ENCODE measurements at regions not wholly inside any gene's neighbourhood (a gene's known extent, or its start where the extent isn't known, plus 50 kb on each side); places are given as distances from the start of the nearest gene placed in this dataset.

DNA sequence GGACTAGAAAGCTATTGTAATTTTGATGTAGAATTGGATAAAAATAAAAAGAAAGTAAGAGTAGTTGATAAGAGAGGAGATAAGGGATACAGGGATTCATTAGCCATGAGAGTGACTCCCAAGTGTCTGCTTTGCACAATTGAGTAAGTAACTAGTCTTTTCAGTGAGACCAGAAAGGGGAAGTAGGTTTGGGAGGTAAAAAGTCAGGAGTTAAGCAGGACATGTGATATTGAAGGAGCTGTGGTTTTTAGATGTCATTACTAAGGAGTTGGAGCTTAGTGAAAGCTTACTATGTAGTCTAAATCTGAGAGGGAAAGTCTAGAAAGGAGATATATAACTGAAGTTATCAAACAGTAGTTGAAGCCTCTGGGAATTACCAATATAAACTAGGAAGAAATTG, 93.4 kb downstream of the SLC5A7 start:
- Histone ChIP-seq H3K4me2 (ENCODE audit: low read depth, low read length, poor library complexity, severe bottlenecking) (no peak overlapping the region), H3K9ac (ENCODE audit: low read length) (no peak overlapping the region), H3K4me3 (ENCODE audit: insufficient read depth, low read length, poor library complexity, severe bottlenecking) (no peak overlapping the region), H3K27ac (ENCODE audit: low read depth, low read length) (no peak overlapping the region), H3K9me2 (replicated peaks; ENCODE audit: insufficient read depth, low read length) (no peaks in the 10 kb centered on the region), H2AFZ (ENCODE audit: low read depth, low read length, severe bottlenecking) (no peak overlapping the region), H3K9me3 (ENCODE audit: insufficient read depth, low read length) (no peaks in the 10 kb centered on the region), H3F3A (ENCODE audit: insufficient read depth) (no peaks in the 10 kb centered on the region), H4K20me1 (ENCODE audit: low read depth, low read length) (no peaks in the 10 kb centered on the region), H3K79me2 (ENCODE audit: insufficient read depth, low read length) (no peaks in the 10 kb centered on the region), H3K36me3 (ENCODE audit: low read length) (no peaks in the 10 kb centered on the region), H3K27me3 (ENCODE audit: low read length) (no peaks in the 10 kb centered on the region)
- TF ChIP-seq, protein P1, sequence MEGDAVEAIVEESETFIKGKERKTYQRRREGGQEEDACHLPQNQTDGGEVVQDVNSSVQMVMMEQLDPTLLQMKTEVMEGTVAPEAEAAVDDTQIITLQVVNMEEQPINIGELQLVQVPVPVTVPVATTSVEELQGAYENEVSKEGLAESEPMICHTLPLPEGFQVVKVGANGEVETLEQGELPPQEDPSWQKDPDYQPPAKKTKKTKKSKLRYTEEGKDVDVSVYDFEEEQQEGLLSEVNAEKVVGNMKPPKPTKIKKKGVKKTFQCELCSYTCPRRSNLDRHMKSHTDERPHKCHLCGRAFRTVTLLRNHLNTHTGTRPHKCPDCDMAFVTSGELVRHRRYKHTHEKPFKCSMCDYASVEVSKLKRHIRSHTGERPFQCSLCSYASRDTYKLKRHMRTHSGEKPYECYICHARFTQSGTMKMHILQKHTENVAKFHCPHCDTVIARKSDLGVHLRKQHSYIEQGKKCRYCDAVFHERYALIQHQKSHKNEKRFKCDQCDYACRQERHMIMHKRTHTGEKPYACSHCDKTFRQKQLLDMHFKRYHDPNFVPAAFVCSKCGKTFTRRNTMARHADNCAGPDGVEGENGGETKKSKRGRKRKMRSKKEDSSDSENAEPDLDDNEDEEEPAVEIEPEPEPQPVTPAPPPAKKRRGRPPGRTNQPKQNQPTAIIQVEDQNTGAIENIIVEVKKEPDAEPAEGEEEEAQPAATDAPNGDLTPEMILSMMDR (IDR thresholded peaks at IDR 0.05; ENCODE audit: insufficient read depth, low read length, poor library complexity, severe bottlenecking) = no peak
- TF ChIP-seq EZH2phosphoT487 (conservative IDR thresholded peaks at IDR 0.05; ENCODE audit: low read length) = no peak

DNA sequence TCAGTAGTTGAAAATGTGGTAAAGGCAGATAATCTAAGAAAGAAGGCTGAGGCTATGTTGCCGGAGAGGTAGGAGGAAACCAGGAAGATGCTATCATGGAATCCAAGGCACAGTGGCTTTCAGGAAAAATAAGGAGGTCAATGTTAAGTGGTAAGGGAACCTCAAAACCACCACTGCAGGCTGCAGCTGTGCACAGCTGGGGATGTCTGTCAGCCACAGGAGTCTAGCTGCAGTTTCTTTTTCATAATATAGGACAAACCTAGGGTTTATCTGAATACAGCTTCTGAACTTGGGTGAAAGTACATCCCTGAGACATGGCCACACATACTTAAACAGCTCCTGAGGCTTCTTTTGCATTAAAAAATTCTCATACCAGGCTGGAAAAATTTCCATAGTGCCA, 93.9 kb downstream of the SLC5A7 start:
- H3F3A ChIP-seq (ENCODE audit: insufficient read depth) = no peaks in the 10 kb centered on the region
- no peaks in the 10 kb centered on the region for H3K79me2 ChIP-seq (ENCODE audit: insufficient read depth, low read length)
- TF ChIP-seq, protein P1 (IDR thresholded peaks at IDR 0.05; ENCODE audit: insufficient read depth, low read length, poor library complexity, severe bottlenecking) = no peak
- no peak for TF ChIP-seq EZH2phosphoT487 (conservative IDR thresholded peaks at IDR 0.05; ENCODE audit: low read length)
- no peaks in the 10 kb centered on the region for H4K20me1 ChIP-seq (ENCODE audit: low read depth, low read length)
- no peak overlapping the region for H3K9ac ChIP-seq (ENCODE audit: low read length)
- no peaks in the 10 kb centered on the region for H3K27me3 ChIP-seq (ENCODE audit: low read length)
- no peaks in the 10 kb centered on the region for H3K9me3 ChIP-seq (ENCODE audit: insufficient read depth, low read length)
- H2AFZ ChIP-seq (ENCODE audit: low read depth, low read length, severe bottlenecking) = no peak overlapping the region
- no peaks in the 10 kb centered on the region for H3K9me2 ChIP-seq (replicated peaks; ENCODE audit: insufficient read depth, low read length)
- H3K27ac ChIP-seq (ENCODE audit: low read depth, low read length) = no peak overlapping the region
- no peak overlapping the region for H3K4me2 ChIP-seq (ENCODE audit: low read depth, low read length, poor library complexity, severe bottlenecking)
- no peak overlapping the region for H3K4me3 ChIP-seq (ENCODE audit: insufficient read depth, low read length, poor library complexity, severe bottlenecking)
- H3K36me3 ChIP-seq (ENCODE audit: low read length) = no peaks in the 10 kb centered on the region

DNA sequence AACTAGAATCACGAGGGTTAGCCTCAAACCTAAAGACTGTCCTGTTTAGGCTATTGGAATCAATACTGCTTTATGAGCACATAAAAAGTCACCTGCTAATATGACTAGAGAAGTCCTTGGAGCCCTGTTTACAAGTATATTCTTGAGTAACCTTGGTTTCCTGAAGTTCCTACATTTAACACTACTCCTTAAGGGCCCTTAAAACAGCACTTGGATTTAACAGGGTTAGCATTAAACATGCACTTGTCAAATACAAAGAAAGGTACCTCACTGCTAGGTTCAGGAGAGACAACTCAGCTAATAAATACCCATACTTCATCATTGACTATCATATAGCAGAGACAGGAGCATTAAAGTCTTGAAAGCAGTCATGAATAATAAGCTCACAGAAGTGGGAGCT, 96.7 kb downstream of the SLC5A7 start:
- Histone ChIP-seq H3K9me2 (replicated peaks; ENCODE audit: insufficient read depth, low read length) (no peaks in the 10 kb centered on the region), H3K27me3 (ENCODE audit: low read length) (no peaks in the 10 kb centered on the region), H3K27ac (ENCODE audit: low read depth, low read length) (no peak overlapping the region), H3K4me3 (ENCODE audit: insufficient read depth, low read length, poor library complexity, severe bottlenecking) (no peak overlapping the region), H3K9me3 (ENCODE audit: insufficient read depth, low read length) (no peaks in the 10 kb centered on the region), H3K79me2 (ENCODE audit: insufficient read depth, low read length) (no peaks in the 10 kb centered on the region), H4K20me1 (ENCODE audit: low read depth, low read length) (no peaks in the 10 kb centered on the region), H3F3A (ENCODE audit: insufficient read depth) (no peaks in the 10 kb centered on the region), H2AFZ (ENCODE audit: low read depth, low read length, severe bottlenecking) (no peak overlapping the region), H3K36me3 (ENCODE audit: low read length) (no peaks in the 10 kb centered on the region), H3K4me2 (ENCODE audit: low read depth, low read length, poor library complexity, severe bottlenecking) (no peak overlapping the region), H3K9ac (ENCODE audit: low read length) (no peak overlapping the region)
- TF ChIP-seq, protein P1 (IDR thresholded peaks at IDR 0.05; ENCODE audit: insufficient read depth, low read length, poor library complexity, severe bottlenecking) = no peak
- no peak for TF ChIP-seq EZH2phosphoT487 (conservative IDR thresholded peaks at IDR 0.05; ENCODE audit: low read length)

Data from SU-DHL-6 (cell line).